ENCODE measurements at regions not wholly inside any gene's neighbourhood (a gene's known extent, or its start where the extent isn't known, plus 50 kb on each side); places are given as distances from the start of the nearest gene placed in this dataset.

DNA sequence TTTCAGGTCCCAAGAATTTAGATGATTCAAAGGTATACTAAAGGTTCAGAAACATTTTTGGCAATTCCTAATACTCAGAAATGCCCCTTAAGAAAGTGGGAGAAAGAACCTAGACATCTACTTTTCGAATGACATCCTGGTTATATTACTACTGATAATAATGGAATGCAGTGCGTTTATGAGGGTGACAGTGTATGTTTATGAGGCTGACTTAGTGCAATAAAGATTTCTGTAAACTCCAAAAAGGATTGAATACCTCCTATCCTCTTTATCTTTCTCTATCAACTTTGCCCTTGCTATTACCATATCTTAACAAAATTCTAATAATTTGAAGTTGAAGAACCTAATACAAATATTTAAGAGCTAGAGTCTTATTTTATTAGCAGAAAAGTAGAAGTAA is 348.9 kb upstream of the EPHA6 start:
- Histone ChIP-seq H3K27ac (ENCODE audit: low read length in 2 of 2) (no peak overlapping the region), H3K4me3 (ENCODE audit: control extremely low read depth in 1 of 5, extremely low read depth in 1 of 5, insufficient read depth in 1 of 5, low read depth in 2 of 5, low read length in 4 of 5) (no peak overlapping the region), H3K4me1 (ENCODE audit: control insufficient read depth in 2 of 2, insufficient read depth in 2 of 2, low read length in 2 of 2) (no peaks in the 10 kb centered on the region), H2AFZ (ENCODE audit: insufficient read depth, low read depth, low read length, poor library complexity, severe bottlenecking) (no peak overlapping the region), H3K27me3 (replicated peaks in 1 of 4; ENCODE audit: control extremely low read depth in 1 of 4, control insufficient read depth in 3 of 4, insufficient read depth in 4 of 4, low read length in 3 of 4) (no peaks in the 10 kb centered on the region), H3K4me2 (replicated peaks; ENCODE audit: low read depth, low read length, poor library complexity, severe bottlenecking) (no peak overlapping the region), H4K20me1 (ENCODE audit: control insufficient read depth, insufficient read depth, low read length, poor library complexity, severe bottlenecking) (no peaks in the 10 kb centered on the region), H3K36me3 (replicated peaks in 1 of 2; ENCODE audit: control extremely low read depth in 1 of 2, control insufficient read depth in 1 of 2, extremely low read depth in 1 of 2, insufficient read depth in 2 of 2, low read length in 1 of 2) (no peaks in the 10 kb centered on the region), H3K9ac (ENCODE audit: low read length) (no peak overlapping the region), H3K9me3 (ENCODE audit: control extremely low read depth in 1 of 3, control insufficient read depth in 2 of 3, insufficient read depth in 1 of 3, low read length in 2 of 3) (peaks cover 0 to 1% (median 0%) of the 10 kb centered on the region in 3 donors), H3K79me2 (ENCODE audit: control insufficient read depth, insufficient read depth, low read length) (no peaks in the 10 kb centered on the region)
- POLR2A ChIA-PET = no interaction called here
- H3K27ac Mint-ChIP-seq = no peak overlapping the region
- TF ChIP-seq, protein P1, sequence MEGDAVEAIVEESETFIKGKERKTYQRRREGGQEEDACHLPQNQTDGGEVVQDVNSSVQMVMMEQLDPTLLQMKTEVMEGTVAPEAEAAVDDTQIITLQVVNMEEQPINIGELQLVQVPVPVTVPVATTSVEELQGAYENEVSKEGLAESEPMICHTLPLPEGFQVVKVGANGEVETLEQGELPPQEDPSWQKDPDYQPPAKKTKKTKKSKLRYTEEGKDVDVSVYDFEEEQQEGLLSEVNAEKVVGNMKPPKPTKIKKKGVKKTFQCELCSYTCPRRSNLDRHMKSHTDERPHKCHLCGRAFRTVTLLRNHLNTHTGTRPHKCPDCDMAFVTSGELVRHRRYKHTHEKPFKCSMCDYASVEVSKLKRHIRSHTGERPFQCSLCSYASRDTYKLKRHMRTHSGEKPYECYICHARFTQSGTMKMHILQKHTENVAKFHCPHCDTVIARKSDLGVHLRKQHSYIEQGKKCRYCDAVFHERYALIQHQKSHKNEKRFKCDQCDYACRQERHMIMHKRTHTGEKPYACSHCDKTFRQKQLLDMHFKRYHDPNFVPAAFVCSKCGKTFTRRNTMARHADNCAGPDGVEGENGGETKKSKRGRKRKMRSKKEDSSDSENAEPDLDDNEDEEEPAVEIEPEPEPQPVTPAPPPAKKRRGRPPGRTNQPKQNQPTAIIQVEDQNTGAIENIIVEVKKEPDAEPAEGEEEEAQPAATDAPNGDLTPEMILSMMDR (IDR thresholded peaks at IDR 0.05) = no peak
- no peak for TF ChIP-seq EZH2 (IDR thresholded peaks at IDR 0.05; ENCODE audit: borderline replicate concordance, insufficient read depth, low read depth, low read length, poor library complexity, severe bottlenecking)
- WGBS (ENCODE audit: insufficient coverage) = no CpG with 5 or more reads among the region's 2 CpGs
- CTCF ChIA-PET = no interaction called here
- no peak for DNase-seq
- H3K4me3 Mint-ChIP-seq = no peak overlapping the region
- intact Hi-C loops (cut with micrococcal nuclease) = no loop called here
- H3K4me1 Mint-ChIP-seq = no peaks in the 10 kb centered on the region
- no peak for ATAC-seq (ENCODE audit: low read depth)
- peaks cover 3% of the 10 kb centered on the region for H3K9me3 Mint-ChIP-seq (ENCODE audit: insufficient read depth)
- H3K27me3 Mint-ChIP-seq = no peaks in the 10 kb centered on the region

- DNase-seq = no peak
- Histone ChIP-seq H3K9me3 (ENCODE audit: control extremely low read depth in 1 of 3, control insufficient read depth in 2 of 3, insufficient read depth in 1 of 3, low read length in 2 of 3) (peaks cover 0 to 1% (median 0%) of the 10 kb centered on the region in 3 donors), H4K20me1 (ENCODE audit: control insufficient read depth, insufficient read depth, low read length, poor library complexity, severe bottlenecking) (no peaks in the 10 kb centered on the region), H3K4me3 (ENCODE audit: control extremely low read depth in 1 of 5, extremely low read depth in 1 of 5, insufficient read depth in 1 of 5, low read depth in 2 of 5, low read length in 4 of 5) (no peak overlapping the region), H3K27me3 (replicated peaks in 1 of 4; ENCODE audit: control extremely low read depth in 1 of 4, control insufficient read depth in 3 of 4, insufficient read depth in 4 of 4, low read length in 3 of 4) (no peaks in the 10 kb centered on the region), H3K79me2 (ENCODE audit: control insufficient read depth, insufficient read depth, low read length) (no peaks in the 10 kb centered on the region), H3K27ac (ENCODE audit: low read length in 2 of 2) (no peak overlapping the region), H3K4me2 (replicated peaks; ENCODE audit: low read depth, low read length, poor library complexity, severe bottlenecking) (no peak overlapping the region), H3K4me1 (ENCODE audit: control insufficient read depth in 2 of 2, insufficient read depth in 2 of 2, low read length in 2 of 2) (no peaks in the 10 kb centered on the region), H2AFZ (ENCODE audit: insufficient read depth, low read depth, low read length, poor library complexity, severe bottlenecking) (no peak overlapping the region), H3K36me3 (replicated peaks in 1 of 2; ENCODE audit: control extremely low read depth in 1 of 2, control insufficient read depth in 1 of 2, extremely low read depth in 1 of 2, insufficient read depth in 2 of 2, low read length in 1 of 2) (no peaks in the 10 kb centered on the region), H3K9ac (ENCODE audit: low read length) (no peak overlapping the region)
- Mint-ChIP-seq H3K27ac (no peak overlapping the region), H3K4me3 (no peak overlapping the region), H3K9me3 (ENCODE audit: insufficient read depth) (peaks cover 6% of the 10 kb centered on the region), H3K4me1 (no peaks in the 10 kb centered on the region), H3K27me3 (no peaks in the 10 kb centered on the region)
- ChIA-PET CTCF (no interaction called here), POLR2A (no interaction called here)
- ATAC-seq (ENCODE audit: low read depth) = no peak
- TF ChIP-seq EZH2 (IDR thresholded peaks at IDR 0.05; ENCODE audit: borderline replicate concordance, insufficient read depth, low read depth, low read length, poor library complexity, severe bottlenecking) = no peak
- TF ChIP-seq, protein P1 (IDR thresholded peaks at IDR 0.05) = no peak
- intact Hi-C loops (cut with micrococcal nuclease) = no loop called here
- WGBS (ENCODE audit: insufficient coverage) = 76% methylated on average over 3 of the region's 4 CpGs
Observed at GRCh38 chr3:96466441-96466840, 348.0 kb upstream of the EPHA6 start.

Measured in B cell (primary cell).